HEK293T (cell line): ENCODE measurements at regions not wholly inside any gene's neighbourhood (a gene's known extent, or its start where the extent isn't known, plus 50 kb on each side); places are given as distances from the start of the nearest gene placed in this dataset.

Experiments
- ARNT ChIP-seq: fragments of 450-650 bp; IDR thresholded peaks from 2 replicates; pipeline ENCODE4 v1.6.1; 2017; ENCODE audit warnings: mild to moderate bottlenecking
- BHLHE40 ChIP-seq: fragments of 450-650 bp; IDR thresholded peaks from 2 replicates; pipeline ENCODE4 v1.6.1; 2016; ENCODE audit warnings: mild to moderate bottlenecking, moderate library complexity, borderline replicate concordance
- ELF4 ChIP-seq: fragments of 450-650 bp; IDR thresholded peaks from 2 replicates; pipeline ENCODE4 v1.6.1; 2017; ENCODE audit warnings: antibody characterized with exemption
- FOXA1 ChIP-seq: fragments of 450-650 bp; IDR thresholded peaks from 2 replicates; pipeline ENCODE4 v1.6.1; 2016; ENCODE audit warnings: mild to moderate bottlenecking
- FOXK2 ChIP-seq: fragments of 450-650 bp; IDR thresholded peaks from 2 replicates; pipeline ENCODE4 v1.6.1; 2016; ENCODE audit warnings: mild to moderate bottlenecking
- LEF1 ChIP-seq: fragments of 450-650 bp; IDR thresholded peaks from 2 replicates; pipeline ENCODE4 v1.6.1; 2017; ENCODE audit warnings: mild to moderate bottlenecking, borderline replicate concordance
- NFRKB ChIP-seq: fragments of 450-650 bp; IDR thresholded peaks from 2 replicates; pipeline ENCODE4 v1.6.1; 2016; ENCODE audit warnings: mild to moderate bottlenecking, moderate library complexity
- SP1 ChIP-seq: fragments of 450-650 bp; IDR thresholded peaks from 2 replicates; pipeline ENCODE4 v1.6.1; 2017
- SUZ12 ChIP-seq: fragments of 450-650 bp; IDR thresholded peaks from 2 replicates; pipeline ENCODE4 v1.6.1; 2016; ENCODE audit warnings: mild to moderate bottlenecking
- TARDBP ChIP-seq: fragments of 450-650 bp; IDR thresholded peaks from 2 replicates; pipeline ENCODE4 v1.6.1; 2016
- ZNF384 ChIP-seq: fragments of 450-650 bp; IDR thresholded peaks from 2 replicates; pipeline ENCODE4 v1.6.1; 2016
- TF ChIP-seq, protein P1 (sequence below): fragments of 450-650 bp; IDR thresholded peaks from 2 replicates; pipeline ENCODE4 v1.6.1; 2016

DNA sequence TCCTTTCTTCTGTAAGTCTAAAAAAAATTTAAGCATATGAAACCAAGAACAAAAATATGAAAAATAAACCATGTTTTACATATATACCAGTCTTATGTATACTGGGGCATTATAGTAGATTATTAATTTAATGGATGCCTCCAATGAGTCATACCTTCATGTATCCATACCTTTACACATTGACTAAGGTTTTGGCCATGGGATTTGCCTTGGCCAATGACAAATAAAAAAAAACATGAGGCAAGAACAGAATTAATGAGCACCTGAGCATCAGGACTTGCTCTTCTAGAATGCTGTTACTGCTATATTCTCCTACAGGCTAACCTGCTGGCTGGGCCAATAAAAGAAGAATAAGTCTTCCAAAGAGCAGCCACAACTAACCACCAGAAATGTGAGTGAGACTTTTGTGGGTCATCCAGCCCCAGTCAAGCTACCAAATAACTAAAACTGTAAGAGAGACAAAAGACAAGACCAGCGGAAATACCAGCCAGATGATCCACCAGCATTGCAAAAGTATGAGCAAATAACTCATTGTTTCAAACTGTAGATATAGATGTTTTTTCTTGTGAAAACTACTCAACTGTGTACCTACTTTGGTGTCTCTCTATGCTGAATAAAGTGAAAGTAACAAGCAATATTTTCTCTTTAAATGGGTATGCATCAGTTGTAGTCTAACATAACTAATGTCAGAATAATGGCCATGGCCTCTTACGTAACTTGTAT is 749.6 kb upstream of the VRK2 start:
- TF ChIP-seq SUZ12 (no peak), ELF4 (no peak), SP1 (no peak), FOXA1 (no peak), TARDBP (no peak), ARNT (no peak), FOXK2 (no peak), BHLHE40 (no peak), NFRKB (no peak), LEF1 (no peak), ZNF384 (no peak)
- TF ChIP-seq, protein P1, sequence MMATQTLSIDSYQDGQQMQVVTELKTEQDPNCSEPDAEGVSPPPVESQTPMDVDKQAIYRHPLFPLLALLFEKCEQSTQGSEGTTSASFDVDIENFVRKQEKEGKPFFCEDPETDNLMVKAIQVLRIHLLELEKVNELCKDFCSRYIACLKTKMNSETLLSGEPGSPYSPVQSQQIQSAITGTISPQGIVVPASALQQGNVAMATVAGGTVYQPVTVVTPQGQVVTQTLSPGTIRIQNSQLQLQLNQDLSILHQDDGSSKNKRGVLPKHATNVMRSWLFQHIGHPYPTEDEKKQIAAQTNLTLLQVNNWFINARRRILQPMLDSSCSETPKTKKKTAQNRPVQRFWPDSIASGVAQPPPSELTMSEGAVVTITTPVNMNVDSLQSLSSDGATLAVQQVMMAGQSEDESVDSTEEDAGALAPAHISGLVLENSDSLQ, result no peak
